Activated CD4-positive, alpha-beta T cell treated with anti-CD3 and anti-CD28 coated beads, Interleukin-2, amount 10 ng/mL, durations not matched to agents 7 days and 5 days (primary cell): ENCODE measurements at regions not wholly inside any gene's neighbourhood (a gene's known extent, or its start where the extent isn't known, plus 50 kb on each side); places are given as distances from the start of the nearest gene placed in this dataset.

Source experiments
- CTCF ChIA-PET: fragments of 350-600 bp; sonication (Branson Sonifier 250); formaldehyde crosslinking; loops from one replicate; lab custom pipeline; 2021; ENCODE audit warnings: antibody characterized with exemption; lab: Charles Lee
- POLR2A ChIA-PET: fragments of 350-600 bp; sonication (Branson Sonifier 250); formaldehyde crosslinking; loops from one replicate; lab custom pipeline; 2021; ENCODE audit warnings: antibody characterized with exemption; lab: Charles Lee
- DNase-seq: peaks from one replicate; pipeline ENCODE4 v3.0.0-alpha.2; 2020
- H3K27ac Mint-ChIP-seq: one replicate; pipeline ENCODE4 v1.8.0; 2021; ENCODE audit warnings: mild to moderate bottlenecking, moderate library complexity, mixed read lengths
- H3K27me3 Mint-ChIP-seq: one replicate; pipeline ENCODE4 v1.8.0; 2021; ENCODE audit warnings: mixed read lengths
- H3K36me3 Mint-ChIP-seq: one replicate; pipeline ENCODE4 v1.8.0; 2021; ENCODE audit warnings: low read depth, mixed read lengths
- H3K4me1 Mint-ChIP-seq: one replicate; pipeline ENCODE4 v1.8.0; 2021; ENCODE audit warnings: mixed read lengths
- H3K4me3 Mint-ChIP-seq: one replicate; pipeline ENCODE4 v1.8.0; 2021; ENCODE audit warnings: mild to moderate bottlenecking, moderate library complexity, mixed read lengths
- H3K9me3 Mint-ChIP-seq: one replicate; pipeline ENCODE4 v1.8.0; 2021; ENCODE audit warnings: mixed read lengths

DNA sequence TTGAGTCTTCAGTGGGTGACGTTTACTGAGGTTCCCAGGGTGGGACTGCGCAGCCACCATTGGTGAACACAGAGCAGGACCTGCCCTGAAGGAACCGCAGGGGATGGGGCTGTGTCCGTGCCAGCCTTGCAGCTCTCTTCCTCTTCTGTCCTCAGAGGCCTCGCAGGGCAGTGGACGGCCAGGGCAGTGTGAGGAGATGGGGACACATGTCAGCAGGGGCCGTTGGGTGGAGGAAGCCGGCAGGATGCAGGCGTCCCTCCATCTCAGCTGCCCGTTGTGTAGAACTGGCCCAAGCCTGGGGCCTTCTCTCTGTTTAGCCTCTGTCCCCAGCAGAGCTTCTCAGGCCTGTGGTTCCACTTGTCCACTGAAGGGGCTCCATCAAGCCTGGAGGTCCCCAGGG lies 53.6 kb upstream of the SMOC2 start:
- no peaks in the 10 kb centered on the region for H3K36me3 Mint-ChIP-seq
- ChIA-PET CTCF (no interaction called here), POLR2A (no interaction called here)
- no peaks in the 10 kb centered on the region for H3K27me3 Mint-ChIP-seq
- no peak overlapping the region for H3K27ac Mint-ChIP-seq
- H3K9me3 Mint-ChIP-seq: peaks cover 6% of the 10 kb centered on the region
- DNase-seq: no peak
- no peak overlapping the region for H3K4me3 Mint-ChIP-seq
- H3K4me1 Mint-ChIP-seq: no peaks in the 10 kb centered on the region

GRCh38 chr6:168387911-168388310 lies 53.1 kb upstream of the SMOC2 start:
- peaks cover 8% of the 10 kb centered on the region for H3K9me3 Mint-ChIP-seq
- H3K36me3 Mint-ChIP-seq: no peaks in the 10 kb centered on the region
- H3K27me3 Mint-ChIP-seq: no peaks in the 10 kb centered on the region
- H3K27ac Mint-ChIP-seq: no peak overlapping the region
- H3K4me1 Mint-ChIP-seq: no peaks in the 10 kb centered on the region
- ChIA-PET CTCF (no interaction called here), POLR2A (no interaction called here)
- no peak overlapping the region for H3K4me3 Mint-ChIP-seq
- DNase-seq: no peak

GRCh38 chr6:168388641-168389633 lies 52.0 kb upstream of the SMOC2 start:
- CTCF ChIA-PET: no interaction called here

DNA sequence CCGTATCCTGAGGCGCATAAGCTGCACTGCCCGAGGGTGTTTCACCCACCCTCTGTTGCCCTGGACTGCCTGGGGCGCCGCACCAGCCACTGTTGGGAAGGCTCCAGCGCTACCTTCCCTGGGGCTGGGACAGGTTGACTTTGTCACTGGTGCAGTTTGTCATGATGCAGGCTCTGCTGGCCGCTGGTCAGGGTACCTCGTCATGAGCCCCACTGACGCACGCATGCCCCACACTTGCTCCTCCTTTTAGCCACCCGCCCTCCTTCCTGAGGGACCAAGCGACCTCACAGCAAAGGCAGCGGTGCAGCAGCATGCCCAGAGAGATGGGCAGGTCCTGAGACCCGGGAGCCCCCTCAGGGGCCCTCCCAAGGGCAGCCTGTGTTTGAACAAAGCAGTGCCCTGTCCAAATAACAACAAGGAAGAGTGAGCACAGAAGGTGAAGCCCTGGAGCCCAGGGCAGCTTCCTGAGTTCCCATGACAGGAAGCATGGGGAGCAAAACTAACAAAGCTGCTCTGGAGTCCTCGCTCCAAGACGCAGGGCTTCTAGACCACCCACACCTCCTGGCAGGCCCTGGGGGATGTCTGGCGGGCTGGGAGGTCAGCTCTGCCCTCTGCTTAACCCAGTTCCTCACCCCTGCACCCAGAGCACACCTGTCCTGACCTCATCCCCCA lies 50.1 kb upstream of the SMOC2 start:
- Mint-ChIP-seq H3K4me3 (no peak overlapping the region), H3K9me3 (peaks cover 3% of the 10 kb centered on the region), H3K4me1 (no peaks in the 10 kb centered on the region), H3K36me3 (no peaks in the 10 kb centered on the region), H3K27ac (no peak overlapping the region), H3K27me3 (no peaks in the 10 kb centered on the region)
- CTCF ChIA-PET: no interaction called here
- POLR2A ChIA-PET: no interaction called here
- DNase-seq: no peak

More at GRCh38 chr6:168388641-168389633, 52.0 kb upstream of the SMOC2 start:
- H3K36me3 Mint-ChIP-seq: no peaks in the 10 kb centered on the region
- H3K9me3 Mint-ChIP-seq: peaks cover 5% of the 10 kb centered on the region
- H3K27ac Mint-ChIP-seq: no peak overlapping the region
- no peaks in the 10 kb centered on the region for H3K27me3 Mint-ChIP-seq
- H3K4me1 Mint-ChIP-seq: no peaks in the 10 kb centered on the region
- no peak for DNase-seq
- POLR2A ChIA-PET: no interaction called here
- no peak overlapping the region for H3K4me3 Mint-ChIP-seq
